Loucy (cell line): ENCODE measurements at regions not wholly inside any gene's neighbourhood (a gene's known extent, or its start where the extent isn't known, plus 50 kb on each side); places are given as distances from the start of the nearest gene placed in this dataset.

Experiments
- H2AFZ ChIP-seq: fragments of 200-600 bp; sonication (generic); 2 replicates; pipeline ENCODE4 v1.6.0; 2016; ENCODE audit warnings: antibody characterized with exemption, mild to moderate bottlenecking, low read length, moderate library complexity
- H3F3A ChIP-seq: fragments of 200-600 bp; 2 replicates; pipeline ENCODE4 v1.6.0; 2016; ENCODE audit warnings: antibody characterized with exemption, low read depth, mild to moderate bottlenecking
- H3K27me3 ChIP-seq: fragments of 200-600 bp; sonication (generic); 2 replicates; pipeline ENCODE4 v1.6.1; 2014; ENCODE audit warnings: low read length, mild to moderate bottlenecking; ENCODE audit not compliant: insufficient read depth, poor library complexity, severe bottlenecking
- H3K36me3 ChIP-seq: fragments of 200-600 bp; sonication (generic); 2 replicates; pipeline ENCODE4 v1.6.1; 2016; ENCODE audit warnings: low read length; ENCODE audit not compliant: insufficient read depth
- H3K4me1 ChIP-seq: fragments of 200-600 bp; sonication (generic); 2 replicates; pipeline ENCODE4 v1.5.1; 2014; ENCODE audit warnings: low read length, mild to moderate bottlenecking; ENCODE audit not compliant: insufficient read depth, poor library complexity, severe bottlenecking
- H3K4me2 ChIP-seq: fragments of 200-600 bp; sonication (generic); 2 replicates; pipeline ENCODE4 v1.6.0; 2014; ENCODE audit warnings: antibody characterized with exemption, low read length, low read depth, mild to moderate bottlenecking; ENCODE audit not compliant: poor library complexity, severe bottlenecking
- H3K4me3 ChIP-seq: fragments of 200-600 bp; sonication (generic); 2 replicates; pipeline ENCODE4 v1.5.1; 2014; ENCODE audit warnings: low read length, mild to moderate bottlenecking, mixed read lengths; ENCODE audit not compliant: poor library complexity, severe bottlenecking
- H3K79me2 ChIP-seq: fragments of 200-600 bp; sonication (generic); 2 replicates; pipeline ENCODE4 v1.6.1; 2014; ENCODE audit warnings: low read length; ENCODE audit not compliant: insufficient read depth
- H3K9ac ChIP-seq: fragments of 200-600 bp; sonication (generic); 2 replicates; pipeline ENCODE4 v1.6.0; 2014; ENCODE audit warnings: mild to moderate bottlenecking, low read depth, low read length, moderate library complexity; ENCODE audit not compliant: poor library complexity, severe bottlenecking
- H3K9me2 ChIP-seq: fragments of 200-600 bp; sonication (generic); replicated peaks from 2 replicates; pipeline ENCODE4 v1.6.1; 2016; ENCODE audit warnings: low read depth, low read length, mixed read lengths
- H3K9me3 ChIP-seq: fragments of 200-600 bp; sonication (generic); 2 replicates; pipeline ENCODE4 v1.6.1; 2014; ENCODE audit warnings: mild to moderate bottlenecking, antibody characterized with exemption, low read length, low read depth; ENCODE audit not compliant: insufficient read depth
- H4K20me1 ChIP-seq: fragments of 200-600 bp; sonication (generic); 2 replicates; pipeline ENCODE4 v1.6.0; 2014; ENCODE audit warnings: antibody characterized with exemption, low read length, mild to moderate bottlenecking; ENCODE audit not compliant: insufficient read depth, poor library complexity, severe bottlenecking
- CTCF ChIP-seq: fragments of 200-600 bp; sonication (generic); conservative IDR thresholded peaks from 2 replicates; pipeline ENCODE4 v1.5.1; 2014; ENCODE audit warnings: mild to moderate bottlenecking, antibody characterized with exemption, low read length
- EZH2phosphoT487 ChIP-seq: fragments of 200-600 bp; IDR thresholded peaks from 2 replicates; pipeline ENCODE4 v1.6.1; 2018; ENCODE audit warnings: antibody characterized with exemption, mild to moderate bottlenecking, moderate library complexity, borderline replicate concordance

GRCh38 chr5:68521776-68522175, 306.2 kb downstream of the PIK3R1 start:
- H3K36me3 ChIP-seq = no peaks in the 10 kb centered on the region
- H4K20me1 ChIP-seq = no peaks in the 10 kb centered on the region
- H3K9me3 ChIP-seq = no peaks in the 10 kb centered on the region
- no peaks in the 10 kb centered on the region for H3K79me2 ChIP-seq
- H3F3A ChIP-seq = no peaks in the 10 kb centered on the region
- H3K4me2 ChIP-seq = no peak overlapping the region
- H3K27me3 ChIP-seq = no peaks in the 10 kb centered on the region
- H3K9ac ChIP-seq = no peak overlapping the region
- no peaks in the 10 kb centered on the region for H3K9me2 ChIP-seq
- H3K4me1 ChIP-seq = no peaks in the 10 kb centered on the region
- H2AFZ ChIP-seq = no peak overlapping the region
- no peak for TF ChIP-seq EZH2phosphoT487
- TF ChIP-seq CTCF = no peak
- H3K4me3 ChIP-seq = no peak overlapping the region

- H3K9ac ChIP-seq = no peak overlapping the region
- peak overlapping the region; percentile 11; the same call in 1 of the 2 replicates for H2AFZ ChIP-seq
- no peaks in the 10 kb centered on the region for H3K27me3 ChIP-seq
- no peak overlapping the region for H3K4me3 ChIP-seq
- TF ChIP-seq CTCF = no peak
- no peaks in the 10 kb centered on the region for H3K4me1 ChIP-seq
- no peaks in the 10 kb centered on the region for H3F3A ChIP-seq
- H3K4me2 ChIP-seq = no peak overlapping the region
- no peaks in the 10 kb centered on the region for H3K9me2 ChIP-seq
- H3K79me2 ChIP-seq = no peaks in the 10 kb centered on the region
- no peaks in the 10 kb centered on the region for H3K36me3 ChIP-seq
- no peaks in the 10 kb centered on the region; the same call in 1 of the 2 replicates for H3K9me3 ChIP-seq
- H4K20me1 ChIP-seq = no peaks in the 10 kb centered on the region
These were observed 307.3 kb downstream of the PIK3R1 start for GRCh38 chr5:68522863-68523262.

- Histone ChIP-seq H2AFZ (no peak overlapping the region), H3K4me3 (no peak overlapping the region), H3K9ac (no peak overlapping the region), H3K79me2 (no peaks in the 10 kb centered on the region), H3K4me2 (no peak overlapping the region), H3K27me3 (no peaks in the 10 kb centered on the region), H3K4me1 (peaks cover 12% of the 10 kb centered on the region), H3K36me3 (no peaks in the 10 kb centered on the region), H3K9me3 (no peaks in the 10 kb centered on the region; the same call in 1 of the 2 replicates), H3K9me2 (no peaks in the 10 kb centered on the region), H4K20me1 (no peaks in the 10 kb centered on the region), H3F3A (no peaks in the 10 kb centered on the region)
- TF ChIP-seq CTCF = no peak
- no peak for TF ChIP-seq EZH2phosphoT487
These were observed 313.3 kb downstream of the PIK3R1 start for GRCh38 chr5:68528821-68529273.
